ENCODE measurements at regions not wholly inside any gene's neighbourhood (a gene's known extent, or its start where the extent isn't known, plus 50 kb on each side); places are given as distances from the start of the nearest gene placed in this dataset.

- Histone ChIP-seq H4K20me1 (ENCODE audit: insufficient read depth, low read length) (no peaks in the 10 kb centered on the region), H3K36me3 (replicated peaks; ENCODE audit: insufficient read depth, low read length) (no peaks in the 10 kb centered on the region), H2AFZ (ENCODE audit: low read length) (no peak overlapping the region), H3K9me3 (replicated peaks; ENCODE audit: insufficient read depth, low read length) (no peaks in the 10 kb centered on the region), H3F3A (ENCODE audit: insufficient read depth, low read length) (no peaks in the 10 kb centered on the region), H3K9ac (ENCODE audit: low read length) (no peak overlapping the region), H3K4me3 (ENCODE audit: low read length) (no peak overlapping the region), H3K4me2 (ENCODE audit: low read depth, low read length) (no peak overlapping the region), H3K27me3 (replicated peaks; ENCODE audit: insufficient read depth, low read length) (no peaks in the 10 kb centered on the region), H3K79me2 (ENCODE audit: low read length) (no peaks in the 10 kb centered on the region), H3K4me1 (ENCODE audit: low read length) (no peaks in the 10 kb centered on the region), H3K27ac (ENCODE audit: low read length) (no peak overlapping the region), H3K9me2 (replicated peaks; ENCODE audit: insufficient read depth, low read length) (no peaks in the 10 kb centered on the region)
- TF ChIP-seq EZH2phosphoT487 (IDR thresholded peaks at IDR 0.05; ENCODE audit: low read length) (no peak), EZH2 (optimal IDR thresholded peaks at IDR 0.05; ENCODE audit: low read depth, low read length) (no peak)
- TF ChIP-seq, protein P1, sequence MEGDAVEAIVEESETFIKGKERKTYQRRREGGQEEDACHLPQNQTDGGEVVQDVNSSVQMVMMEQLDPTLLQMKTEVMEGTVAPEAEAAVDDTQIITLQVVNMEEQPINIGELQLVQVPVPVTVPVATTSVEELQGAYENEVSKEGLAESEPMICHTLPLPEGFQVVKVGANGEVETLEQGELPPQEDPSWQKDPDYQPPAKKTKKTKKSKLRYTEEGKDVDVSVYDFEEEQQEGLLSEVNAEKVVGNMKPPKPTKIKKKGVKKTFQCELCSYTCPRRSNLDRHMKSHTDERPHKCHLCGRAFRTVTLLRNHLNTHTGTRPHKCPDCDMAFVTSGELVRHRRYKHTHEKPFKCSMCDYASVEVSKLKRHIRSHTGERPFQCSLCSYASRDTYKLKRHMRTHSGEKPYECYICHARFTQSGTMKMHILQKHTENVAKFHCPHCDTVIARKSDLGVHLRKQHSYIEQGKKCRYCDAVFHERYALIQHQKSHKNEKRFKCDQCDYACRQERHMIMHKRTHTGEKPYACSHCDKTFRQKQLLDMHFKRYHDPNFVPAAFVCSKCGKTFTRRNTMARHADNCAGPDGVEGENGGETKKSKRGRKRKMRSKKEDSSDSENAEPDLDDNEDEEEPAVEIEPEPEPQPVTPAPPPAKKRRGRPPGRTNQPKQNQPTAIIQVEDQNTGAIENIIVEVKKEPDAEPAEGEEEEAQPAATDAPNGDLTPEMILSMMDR (IDR thresholded peaks at IDR 0.05; ENCODE audit: low read length), result no peak
- no peak for DNase-seq
Observed at GRCh38 chr11:23063276-23063675, 203.0 kb upstream of the CCDC179 start.

- no peak overlapping the region for H3K27ac ChIP-seq (ENCODE audit: low read length)
Observed at GRCh38 chr11:23078289-23078971, 218.2 kb upstream of the CCDC179 start.

GRCh38 chr11:23079382-23079813 is 219.1 kb upstream of the CCDC179 start:
- Histone ChIP-seq H2AFZ (ENCODE audit: low read length) (no peak overlapping the region), H3K9me2 (replicated peaks; ENCODE audit: insufficient read depth, low read length) (no peaks in the 10 kb centered on the region), H4K20me1 (ENCODE audit: insufficient read depth, low read length) (no peaks in the 10 kb centered on the region), H3K27ac (ENCODE audit: low read length) (no peak overlapping the region), H3K27me3 (replicated peaks; ENCODE audit: insufficient read depth, low read length) (no peaks in the 10 kb centered on the region), H3K4me3 (ENCODE audit: low read length) (no peak overlapping the region), H3K9me3 (replicated peaks; ENCODE audit: insufficient read depth, low read length) (no peaks in the 10 kb centered on the region), H3K79me2 (ENCODE audit: low read length) (no peaks in the 10 kb centered on the region), H3K36me3 (replicated peaks; ENCODE audit: insufficient read depth, low read length) (no peaks in the 10 kb centered on the region), H3K9ac (ENCODE audit: low read length) (no peak overlapping the region), H3K4me1 (ENCODE audit: low read length) (0 out of 2 replicates have a peak, but pooled peaks cover 3% of the 10 kb centered on the region), H3K4me2 (ENCODE audit: low read depth, low read length) (no peak overlapping the region), H3F3A (ENCODE audit: insufficient read depth, low read length) (no peaks in the 10 kb centered on the region)
- no peak for TF ChIP-seq EZH2phosphoT487 (IDR thresholded peaks at IDR 0.05; ENCODE audit: low read length)
- no peak for TF ChIP-seq EZH2 (optimal IDR thresholded peaks at IDR 0.05; ENCODE audit: low read depth, low read length)
- TF ChIP-seq, protein P1 (IDR thresholded peaks at IDR 0.05; ENCODE audit: low read length), result no peak
- DNase-seq, result no peak

More at GRCh38 chr11:23078289-23078971, 218.2 kb upstream of the CCDC179 start:
- H3K4me2 ChIP-seq (ENCODE audit: low read depth, low read length), result no peak overlapping the region
- H3K79me2 ChIP-seq (ENCODE audit: low read length), result no peaks in the 10 kb centered on the region
- no peaks in the 10 kb centered on the region for H3K36me3 ChIP-seq (replicated peaks; ENCODE audit: insufficient read depth, low read length)
- no peak for DNase-seq
- no peak overlapping the region for H3K4me3 ChIP-seq (ENCODE audit: low read length)
- no peak overlapping the region for H3K9ac ChIP-seq (ENCODE audit: low read length)
- no peaks in the 10 kb centered on the region for H3K9me2 ChIP-seq (replicated peaks; ENCODE audit: insufficient read depth, low read length)
- no peaks in the 10 kb centered on the region for H3K27me3 ChIP-seq (replicated peaks; ENCODE audit: insufficient read depth, low read length)
- no peaks in the 10 kb centered on the region for H3F3A ChIP-seq (ENCODE audit: insufficient read depth, low read length)
- H3K4me1 ChIP-seq (ENCODE audit: low read length), result 0 out of 2 replicates have a peak, but pooled peaks cover 3% of the 10 kb centered on the region
- no peaks in the 10 kb centered on the region for H3K9me3 ChIP-seq (replicated peaks; ENCODE audit: insufficient read depth, low read length)
- H4K20me1 ChIP-seq (ENCODE audit: insufficient read depth, low read length), result no peaks in the 10 kb centered on the region
- TF ChIP-seq EZH2 (optimal IDR thresholded peaks at IDR 0.05; ENCODE audit: low read depth, low read length) (no peak), EZH2phosphoT487 (IDR thresholded peaks at IDR 0.05; ENCODE audit: low read length) (no peak)
- TF ChIP-seq, protein P1 (IDR thresholded peaks at IDR 0.05; ENCODE audit: low read length), result no peak
- no peak overlapping the region for H2AFZ ChIP-seq (ENCODE audit: low read length)

Data from MM.1S (cell line).